Spleen (tissue), 7 donors: ENCODE measurements at regions not wholly inside any gene's neighbourhood (a gene's known extent, or its start where the extent isn't known, plus 50 kb on each side); places are given as distances from the start of the nearest gene placed in this dataset.

Experiments
- POLR2A ChIP-seq, 3 donors: fragments of 450-650 bp; IDR thresholded peaks; one replicate each; pipeline ENCODE4 v1.5.1; 2017; ENCODE audit warnings: antibody characterized with exemption in 3 of 3, mild to moderate bottlenecking in 1 of 3
- POLR2AphosphoS5 ChIP-seq, 3 donors: sonication (generic); formaldehyde crosslinking; IDR thresholded peaks; one replicate each; pipeline ENCODE4 v1.5.1; 2017; ENCODE audit warnings: antibody characterized with exemption in 3 of 3
- TF ChIP-seq, protein P1 (sequence below), 11 experiments: fragments of 200-600 bp in 7 of 11; fragments of 450-650 bp in 4 of 11; sonication (generic) in 4 of 11; IDR thresholded peaks in 8 of 11; conservative IDR thresholded peaks in 3 of 11; 1 replicate in 7 of 11; 2 replicates in 4 of 11; pipeline versions ENCODE4 v1.4.0 to v1.8.0; 2016 to 2021; ENCODE audit warnings: antibody characterized with exemption in 11 of 11, inconsistent platforms in 4 of 11, mild to moderate bottlenecking in 1 of 11
- donor health status: DM: no; HTN: no; CAD: no; lungs with moderate emphysema.
- donor health status: DM: no; HTN: no; CAD: no.
- donor health status: DM: no; HTN: no; CAD: no.

DNA sequence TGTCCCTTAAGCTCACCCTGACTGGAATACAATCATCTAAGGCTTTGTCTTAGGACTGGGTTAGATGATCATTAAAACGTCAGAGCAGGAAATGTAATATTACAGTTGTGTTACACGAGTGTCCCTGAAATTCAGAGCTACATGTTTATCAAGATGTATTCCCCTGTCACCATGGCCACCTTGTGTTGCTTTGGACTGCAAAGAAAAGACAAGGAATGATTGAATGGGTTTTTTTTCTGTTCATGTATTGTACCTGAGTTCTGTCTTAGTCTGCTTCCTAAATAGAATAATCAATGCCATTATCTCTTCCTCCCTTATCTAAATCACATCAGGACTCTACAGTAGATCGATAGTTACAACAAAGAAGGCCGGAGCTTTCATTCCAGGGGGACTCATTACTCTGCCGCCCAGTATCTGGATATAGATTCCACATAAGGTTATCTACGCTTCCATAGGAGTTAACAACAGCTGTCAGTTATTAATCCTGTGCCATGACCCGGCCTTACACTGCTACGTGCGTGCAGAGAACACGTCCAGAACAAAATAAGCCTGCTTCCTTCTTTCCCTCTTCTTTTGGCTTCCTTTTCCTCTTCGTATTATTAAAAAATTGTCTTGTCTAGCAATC, 274.1 kb upstream of the SASH1 start:
- TF ChIP-seq POLR2AphosphoS5 (IDR thresholded peaks at IDR 0.05) (no peak), POLR2A (IDR thresholded peaks at IDR 0.05) (no peak)
- TF ChIP-seq, protein P1, sequence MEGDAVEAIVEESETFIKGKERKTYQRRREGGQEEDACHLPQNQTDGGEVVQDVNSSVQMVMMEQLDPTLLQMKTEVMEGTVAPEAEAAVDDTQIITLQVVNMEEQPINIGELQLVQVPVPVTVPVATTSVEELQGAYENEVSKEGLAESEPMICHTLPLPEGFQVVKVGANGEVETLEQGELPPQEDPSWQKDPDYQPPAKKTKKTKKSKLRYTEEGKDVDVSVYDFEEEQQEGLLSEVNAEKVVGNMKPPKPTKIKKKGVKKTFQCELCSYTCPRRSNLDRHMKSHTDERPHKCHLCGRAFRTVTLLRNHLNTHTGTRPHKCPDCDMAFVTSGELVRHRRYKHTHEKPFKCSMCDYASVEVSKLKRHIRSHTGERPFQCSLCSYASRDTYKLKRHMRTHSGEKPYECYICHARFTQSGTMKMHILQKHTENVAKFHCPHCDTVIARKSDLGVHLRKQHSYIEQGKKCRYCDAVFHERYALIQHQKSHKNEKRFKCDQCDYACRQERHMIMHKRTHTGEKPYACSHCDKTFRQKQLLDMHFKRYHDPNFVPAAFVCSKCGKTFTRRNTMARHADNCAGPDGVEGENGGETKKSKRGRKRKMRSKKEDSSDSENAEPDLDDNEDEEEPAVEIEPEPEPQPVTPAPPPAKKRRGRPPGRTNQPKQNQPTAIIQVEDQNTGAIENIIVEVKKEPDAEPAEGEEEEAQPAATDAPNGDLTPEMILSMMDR (IDR thresholded peaks at IDR 0.05 in 8 of 11, conservative IDR thresholded peaks at IDR 0.05 in 3 of 11), result no peak
